ENCODE measurements at regions not wholly inside any gene's neighbourhood (a gene's known extent, or its start where the extent isn't known, plus 50 kb on each side); places are given as distances from the start of the nearest gene placed in this dataset.

DNA sequence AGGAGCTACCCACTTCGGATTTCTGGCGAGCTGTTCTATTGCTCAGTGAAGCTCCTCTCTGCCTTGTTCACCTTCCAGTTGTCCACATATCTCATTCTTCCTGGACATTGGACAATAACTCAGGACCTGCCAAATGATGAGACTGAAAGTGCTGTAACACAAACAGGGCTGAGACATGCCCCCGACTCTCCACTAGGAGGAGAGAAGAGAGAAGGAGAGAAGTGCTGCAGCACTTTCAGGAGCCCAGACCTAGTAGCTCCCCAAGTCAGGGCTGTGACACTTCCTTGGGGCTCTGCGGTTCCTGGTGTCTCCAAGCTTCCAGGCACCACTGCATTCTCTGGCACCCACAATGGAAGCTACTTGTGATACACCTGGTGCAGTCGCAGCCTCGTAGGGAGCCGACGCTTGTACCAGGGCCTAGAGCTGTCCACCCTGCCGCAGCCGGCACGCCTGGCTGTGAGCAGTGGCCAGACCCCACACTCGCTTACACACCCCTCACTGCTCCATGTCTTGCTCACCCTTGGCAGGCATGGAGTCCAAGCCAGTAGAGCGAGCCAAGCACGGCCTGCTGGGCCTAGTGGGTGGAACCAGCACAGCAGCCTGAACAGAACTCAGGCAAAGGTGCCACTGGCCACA, 234.9 kb downstream of the TECRL start:
- TF ChIP-seq, protein P1, sequence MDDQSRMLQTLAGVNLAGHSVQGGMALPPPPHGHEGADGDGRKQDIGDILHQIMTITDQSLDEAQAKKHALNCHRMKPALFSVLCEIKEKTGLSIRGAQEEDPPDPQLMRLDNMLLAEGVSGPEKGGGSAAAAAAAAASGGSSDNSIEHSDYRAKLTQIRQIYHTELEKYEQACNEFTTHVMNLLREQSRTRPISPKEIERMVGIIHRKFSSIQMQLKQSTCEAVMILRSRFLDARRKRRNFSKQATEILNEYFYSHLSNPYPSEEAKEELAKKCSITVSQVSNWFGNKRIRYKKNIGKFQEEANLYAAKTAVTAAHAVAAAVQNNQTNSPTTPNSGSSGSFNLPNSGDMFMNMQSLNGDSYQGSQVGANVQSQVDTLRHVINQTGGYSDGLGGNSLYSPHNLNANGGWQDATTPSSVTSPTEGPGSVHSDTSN (IDR thresholded peaks at IDR 0.05), result no peak
- no peak for TF ChIP-seq TEAD4 (IDR thresholded peaks at IDR 0.05; ENCODE audit: borderline replicate concordance, insufficient read depth)
- TF ChIP-seq EP300 (IDR thresholded peaks at IDR 0.05; ENCODE audit: borderline replicate concordance in 1 of 2, low read depth in 1 of 2, low read length in 1 of 2), result no peak
- TF ChIP-seq, protein P2, sequence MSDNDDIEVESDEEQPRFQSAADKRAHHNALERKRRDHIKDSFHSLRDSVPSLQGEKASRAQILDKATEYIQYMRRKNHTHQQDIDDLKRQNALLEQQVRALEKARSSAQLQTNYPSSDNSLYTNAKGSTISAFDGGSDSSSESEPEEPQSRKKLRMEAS (IDR thresholded peaks at IDR 0.05; ENCODE audit: low read depth), result no peak
